Spleen (tissue), 7 donors: ENCODE measurements at regions not wholly inside any gene's neighbourhood (a gene's known extent, or its start where the extent isn't known, plus 50 kb on each side); places are given as distances from the start of the nearest gene placed in this dataset.

Experiments
- CTCF ChIP-seq, 11 experiments: fragments of 200-600 bp in 7 of 11; fragments of 450-650 bp in 4 of 11; sonication (generic) in 4 of 11; IDR thresholded peaks in 8 of 11; conservative IDR thresholded peaks in 3 of 11; 1 replicate in 7 of 11; 2 replicates in 4 of 11; pipeline versions ENCODE4 v1.4.0 to v1.8.0; 2016 to 2021; ENCODE audit warnings: antibody characterized with exemption in 11 of 11, inconsistent platforms in 4 of 11, mild to moderate bottlenecking in 1 of 11
- POLR2A ChIP-seq, 3 donors: fragments of 450-650 bp; IDR thresholded peaks; one replicate each; pipeline ENCODE4 v1.5.1; 2017; ENCODE audit warnings: antibody characterized with exemption in 3 of 3, mild to moderate bottlenecking in 1 of 3
- POLR2AphosphoS5 ChIP-seq, 3 donors: sonication (generic); formaldehyde crosslinking; IDR thresholded peaks; one replicate each; pipeline ENCODE4 v1.5.1; 2017; ENCODE audit warnings: antibody characterized with exemption in 3 of 3
- donor health status: DM: no; HTN: no; CAD: no; lungs with moderate emphysema.
- donor health status: DM: no; HTN: no; CAD: no.
- donor health status: DM: no; HTN: no; CAD: no.

- TF ChIP-seq CTCF (IDR thresholded peaks at IDR 0.05 in 8 of 11, conservative IDR thresholded peaks at IDR 0.05 in 3 of 11) (no peak), POLR2A (IDR thresholded peaks at IDR 0.05) (no peak), POLR2AphosphoS5 (IDR thresholded peaks at IDR 0.05) (no peak)
These were observed 669.3 kb upstream of the GJE1 start for GRCh38 chr6:141463237-141463977.
